ENCODE measurements at regions not wholly inside any gene's neighbourhood (a gene's known extent, or its start where the extent isn't known, plus 50 kb on each side); places are given as distances from the start of the nearest gene placed in this dataset.

DNA sequence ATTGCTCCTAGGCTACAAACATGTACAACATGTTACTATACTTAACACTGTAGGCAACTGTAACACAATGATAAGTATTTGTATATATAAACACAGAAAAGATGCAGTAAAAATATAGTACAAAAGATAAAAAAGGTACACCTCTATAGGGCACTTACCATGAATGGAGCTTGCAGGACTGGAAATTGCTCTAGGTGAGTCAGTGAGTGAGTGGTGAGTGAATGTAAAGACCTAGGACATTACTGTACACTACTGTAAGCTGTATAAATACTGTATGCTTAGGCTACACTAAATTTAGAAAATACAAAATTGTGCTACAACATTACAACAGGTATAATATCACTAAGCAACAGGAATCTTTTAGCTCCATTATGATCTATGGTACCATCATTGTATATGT, 312.0 kb upstream of the PREP start:
- no peak for TF ChIP-seq CTCF (conservative IDR thresholded peaks at IDR 0.05; ENCODE audit: low read length)
- TF ChIP-seq EZH2phosphoT487 (IDR thresholded peaks at IDR 0.05; ENCODE audit: borderline replicate concordance, low read depth, low read length): no peak

Measured in OCI-LY7 (cell line).